DND-41 (cell line): ENCODE measurements at regions not wholly inside any gene's neighbourhood (a gene's known extent, or its start where the extent isn't known, plus 50 kb on each side); places are given as distances from the start of the nearest gene placed in this dataset.
"Not testable (repeated sequence)": the region's sequence is repeated elsewhere in the genome, so short reads cannot be mapped to it uniquely, and the experiment has no call there.

Experiments
- ATAC-seq: fragments of 200-7000 bp; cut with Tn5 transposase; 3 replicates; pipeline ENCODE4 v1.9.1; 2021; ENCODE audit warnings: low read depth; ENCODE audit not compliant: insufficient read depth
- DNase-seq: peaks from one replicate; pipeline ENCODE4 v3.0.0-alpha.2; 2020
- H2AFZ ChIP-seq: 2 replicates; pipeline ENCODE4 v1.6.0; 2012; ENCODE audit warnings: low read depth, low read length
- H3K27ac ChIP-seq: 2 replicates; pipeline ENCODE4 v1.5.1; 2012; ENCODE audit warnings: low read length, inconsistent platforms
- H3K27me3 ChIP-seq: fragments of 200-600 bp; sonication (generic); 2 replicates; pipeline ENCODE4 v1.6.0; 2012; ENCODE audit warnings: low read length, mild to moderate bottlenecking, inconsistent platforms; ENCODE audit not compliant: insufficient read depth, poor library complexity
- H3K36me3 ChIP-seq: 2 replicates; pipeline ENCODE4 v1.5.1; 2012; ENCODE audit warnings: low read length, inconsistent platforms; ENCODE audit not compliant: insufficient read depth
- H3K4me1 ChIP-seq: 2 replicates; pipeline ENCODE4 v1.5.1; 2012; ENCODE audit warnings: mild to moderate bottlenecking, low read length; ENCODE audit not compliant: insufficient read depth
- H3K4me2 ChIP-seq: 2 replicates; pipeline ENCODE4 v1.6.0; 2012; ENCODE audit warnings: mild to moderate bottlenecking, moderate library complexity, low read length, inconsistent platforms; ENCODE audit not compliant: insufficient read depth
- H3K4me3 ChIP-seq, 2 experiments: fragments of 200-600 bp in 1 of 2; shearing (Covaris generic) in 1 of 2; 2 replicates each; pipeline ENCODE4 v1.5.1; 2012 to 2016; ENCODE audit warnings: inconsistent platforms in 2 of 2, low read length in 2 of 2, mild to moderate bottlenecking in 2 of 2, low read depth in 1 of 2, moderate library complexity in 1 of 2
- H3K79me2 ChIP-seq: 2 replicates; pipeline ENCODE4 v1.6.0; 2012; ENCODE audit warnings: low read length, inconsistent platforms; ENCODE audit not compliant: insufficient read depth
- H3K9ac ChIP-seq: 2 replicates; pipeline ENCODE4 v1.6.0; 2012; ENCODE audit warnings: low read depth, mild to moderate bottlenecking, inconsistent platforms, low read length, moderate library complexity
- H3K9me3 ChIP-seq: 2 replicates; pipeline ENCODE4 v1.5.1; 2012; ENCODE audit warnings: low read length, moderate library complexity, mild to moderate bottlenecking, inconsistent platforms; ENCODE audit not compliant: insufficient read depth, severe bottlenecking
- H4K20me1 ChIP-seq: 2 replicates; pipeline ENCODE4 v1.6.0; 2012; ENCODE audit warnings: low read length; ENCODE audit not compliant: insufficient read depth
- CTCF ChIP-seq: IDR thresholded peaks from 2 replicates; pipeline ENCODE4 v1.5.1; 2012; ENCODE audit warnings: borderline replicate concordance, low read length, moderate library complexity, mild to moderate bottlenecking; ENCODE audit not compliant: poor library complexity, severe bottlenecking; ENCODE audit errors: extremely low read depth
- EZH2 ChIP-seq: IDR thresholded peaks from 3 replicates; pipeline ENCODE4 v1.6.1; 2012; ENCODE audit warnings: borderline replicate concordance, low read depth, mild to moderate bottlenecking, moderate library complexity, low read length, inconsistent platforms; ENCODE audit not compliant: severe bottlenecking

- H3K9me3 ChIP-seq: no peaks in the 10 kb centered on the region
- no peak overlapping the region for H2AFZ ChIP-seq
These were observed 130.3 kb upstream of the EGLN3 start for GRCh38 chr14:34081101-34081575.

GRCh38 chr14:34079643-34080042 lies 128.8 kb upstream of the EGLN3 start:
- not testable (repeated sequence) for H3K9ac ChIP-seq, ATAC-seq, DNase-seq, H3K4me2 ChIP-seq, H3K9me3 ChIP-seq, H3K27ac ChIP-seq, H3K79me2 ChIP-seq, H3K27me3 ChIP-seq, H2AFZ ChIP-seq, H3K36me3 ChIP-seq, H3K4me3 ChIP-seq, H4K20me1 ChIP-seq, H3K4me1 ChIP-seq

More at GRCh38 chr14:34081101-34081575, 130.3 kb upstream of the EGLN3 start:
- Histone ChIP-seq H3K36me3 (no peaks in the 10 kb centered on the region), H3K27me3 (no peaks in the 10 kb centered on the region), H3K79me2 (no peaks in the 10 kb centered on the region), H3K4me2 (no peak overlapping the region), H3K4me3 (no peak overlapping the region), H3K27ac (no peak overlapping the region), H3K9ac (no peak overlapping the region), H4K20me1 (no peaks in the 10 kb centered on the region), H3K4me1 (no peaks in the 10 kb centered on the region)
- no peak for DNase-seq
- ATAC-seq: no peak
- TF ChIP-seq EZH2 (no peak), CTCF (no peak)

- no peaks in the 10 kb centered on the region for H3K9me3 ChIP-seq
- H3K4me2 ChIP-seq: no peak overlapping the region
- DNase-seq (no peak), ATAC-seq (no peak)
- no peak overlapping the region for H3K4me3 ChIP-seq
- H3K9ac ChIP-seq: no peak overlapping the region
- no peaks in the 10 kb centered on the region for H3K27me3 ChIP-seq
- H3K27ac ChIP-seq: no peak overlapping the region
- no peaks in the 10 kb centered on the region for H3K79me2 ChIP-seq
- no peaks in the 10 kb centered on the region for H3K36me3 ChIP-seq
- no peaks in the 10 kb centered on the region for H4K20me1 ChIP-seq
- no peak overlapping the region for H2AFZ ChIP-seq
- TF ChIP-seq CTCF: no peak
- no peak for TF ChIP-seq EZH2
- peaks cover 10% of the 10 kb centered on the region for H3K4me1 ChIP-seq
These were observed 127.4 kb upstream of the EGLN3 start for GRCh38 chr14:34078117-34078743.

- no peak overlapping the region for H2AFZ ChIP-seq
- H4K20me1 ChIP-seq: no peaks in the 10 kb centered on the region
- H3K36me3 ChIP-seq: no peaks in the 10 kb centered on the region
- no peaks in the 10 kb centered on the region for H3K79me2 ChIP-seq
- no peak overlapping the region for H3K4me2 ChIP-seq
- TF ChIP-seq CTCF (no peak), EZH2 (no peak)
- peaks cover 9% of the 10 kb centered on the region for H3K9me3 ChIP-seq
- no peaks in the 10 kb centered on the region for H3K27me3 ChIP-seq
- H3K27ac ChIP-seq: no peak overlapping the region
- H3K4me3 ChIP-seq: no peak overlapping the region
- no peak for DNase-seq
- ATAC-seq: no peak
- H3K9ac ChIP-seq: no peak overlapping the region
- H3K4me1 ChIP-seq: peaks cover 10% of the 10 kb centered on the region
These were observed 125.0 kb upstream of the EGLN3 start for GRCh38 chr14:34075826-34076225.
